ENCODE measurements at regions not wholly inside any gene's neighbourhood (a gene's known extent, or its start where the extent isn't known, plus 50 kb on each side); places are given as distances from the start of the nearest gene placed in this dataset.

- H3K27ac Mint-ChIP-seq = no peak overlapping the region
- no peaks in the 10 kb centered on the region for H3K36me3 Mint-ChIP-seq
- Histone ChIP-seq H4K20me1 (ENCODE audit: low read depth) (no peaks in the 10 kb centered on the region), H3K79me2 (ENCODE audit: low read depth) (no peaks in the 10 kb centered on the region), H3K27me3 (no peaks in the 10 kb centered on the region), H3K9ac (no peak overlapping the region), H3K36me3 (no peaks in the 10 kb centered on the region), H3K4me3 (no peak overlapping the region), H2AFZ (replicated peaks) (no peak overlapping the region), H3F3A (ENCODE audit: low read depth) (no peaks in the 10 kb centered on the region), H3K27ac (no peak overlapping the region), H3K4me2 (no peak overlapping the region), H3K9me3 (ENCODE audit: low read depth) (no peaks in the 10 kb centered on the region), H3K4me1 (no peaks in the 10 kb centered on the region)
- DNase-seq (ENCODE audit: low spot score) = no peak
- no peaks in the 10 kb centered on the region for H3K9me3 Mint-ChIP-seq
- H3K27me3 Mint-ChIP-seq (ENCODE audit: insufficient read depth, low read depth) = peaks cover 6% of the 10 kb centered on the region
- TF ChIP-seq EZH2 (IDR thresholded peaks at IDR 0.05) = no peak
- TF ChIP-seq, protein P1, sequence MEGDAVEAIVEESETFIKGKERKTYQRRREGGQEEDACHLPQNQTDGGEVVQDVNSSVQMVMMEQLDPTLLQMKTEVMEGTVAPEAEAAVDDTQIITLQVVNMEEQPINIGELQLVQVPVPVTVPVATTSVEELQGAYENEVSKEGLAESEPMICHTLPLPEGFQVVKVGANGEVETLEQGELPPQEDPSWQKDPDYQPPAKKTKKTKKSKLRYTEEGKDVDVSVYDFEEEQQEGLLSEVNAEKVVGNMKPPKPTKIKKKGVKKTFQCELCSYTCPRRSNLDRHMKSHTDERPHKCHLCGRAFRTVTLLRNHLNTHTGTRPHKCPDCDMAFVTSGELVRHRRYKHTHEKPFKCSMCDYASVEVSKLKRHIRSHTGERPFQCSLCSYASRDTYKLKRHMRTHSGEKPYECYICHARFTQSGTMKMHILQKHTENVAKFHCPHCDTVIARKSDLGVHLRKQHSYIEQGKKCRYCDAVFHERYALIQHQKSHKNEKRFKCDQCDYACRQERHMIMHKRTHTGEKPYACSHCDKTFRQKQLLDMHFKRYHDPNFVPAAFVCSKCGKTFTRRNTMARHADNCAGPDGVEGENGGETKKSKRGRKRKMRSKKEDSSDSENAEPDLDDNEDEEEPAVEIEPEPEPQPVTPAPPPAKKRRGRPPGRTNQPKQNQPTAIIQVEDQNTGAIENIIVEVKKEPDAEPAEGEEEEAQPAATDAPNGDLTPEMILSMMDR (IDR thresholded peaks at IDR 0.05) = no peak
- no peak for TF ChIP-seq EZH2phosphoT487 (IDR thresholded peaks at IDR 0.05)
- H3K4me3 Mint-ChIP-seq = no peak overlapping the region
- no peaks in the 10 kb centered on the region for H3K4me1 Mint-ChIP-seq
Observed at GRCh38 chr7:36781011-36781738, 56.9 kb upstream of the AOAH start.

GRCh38 chr7:36777855-36778254 lies 53.6 kb upstream of the AOAH start:
- TF ChIP-seq, protein P1 (IDR thresholded peaks at IDR 0.05) = no peak
- TF ChIP-seq EZH2phosphoT487 (IDR thresholded peaks at IDR 0.05) = no peak
- TF ChIP-seq EZH2 (IDR thresholded peaks at IDR 0.05) = no peak
- H3K9me3 Mint-ChIP-seq = no peaks in the 10 kb centered on the region

DNA sequence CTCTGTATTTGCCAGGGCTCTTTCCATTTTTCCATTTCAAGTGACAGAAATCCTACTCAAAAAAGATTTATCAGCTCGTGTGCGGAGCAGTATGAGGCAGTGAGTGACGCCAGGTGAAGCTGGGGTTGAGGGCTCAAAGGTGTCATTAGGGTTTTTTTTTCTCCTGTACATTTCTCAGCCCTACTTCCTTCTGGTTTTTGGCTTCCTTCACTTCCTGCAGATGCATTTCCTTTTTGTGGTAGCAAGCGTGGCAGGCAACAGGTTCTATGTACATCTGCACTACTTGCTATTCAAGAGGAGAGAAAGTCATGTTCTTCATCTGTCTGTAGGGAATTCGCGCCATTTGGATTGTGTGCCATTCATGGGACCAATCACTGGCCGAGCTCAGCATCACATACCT lies 52.8 kb upstream of the AOAH start:
- H2AFZ ChIP-seq (replicated peaks) = no peak overlapping the region

More at GRCh38 chr7:36777855-36778254, 53.6 kb upstream of the AOAH start:
- H3K27me3 Mint-ChIP-seq (ENCODE audit: insufficient read depth, low read depth) = peaks cover 6% of the 10 kb centered on the region
- Histone ChIP-seq H3K4me2 (no peak overlapping the region), H2AFZ (replicated peaks) (no peak overlapping the region), H3K27ac (no peak overlapping the region), H3K4me1 (no peaks in the 10 kb centered on the region), H3K36me3 (no peaks in the 10 kb centered on the region), H3K27me3 (no peaks in the 10 kb centered on the region), H3K79me2 (ENCODE audit: low read depth) (no peaks in the 10 kb centered on the region), H3K4me3 (no peak overlapping the region), H3K9me3 (ENCODE audit: low read depth) (no peaks in the 10 kb centered on the region), H4K20me1 (ENCODE audit: low read depth) (no peaks in the 10 kb centered on the region), H3F3A (ENCODE audit: low read depth) (no peaks in the 10 kb centered on the region), H3K9ac (no peak overlapping the region)
- no peak for DNase-seq (ENCODE audit: low spot score)
- no peak overlapping the region for H3K27ac Mint-ChIP-seq
- H3K4me3 Mint-ChIP-seq = no peak overlapping the region
- H3K36me3 Mint-ChIP-seq = no peaks in the 10 kb centered on the region
- peaks cover 4% of the 10 kb centered on the region for H3K4me1 Mint-ChIP-seq

More for the DNA sequence above, 52.8 kb upstream of the AOAH start:
- Mint-ChIP-seq H3K4me1 (peaks cover 4% of the 10 kb centered on the region), H3K36me3 (no peaks in the 10 kb centered on the region), H3K9me3 (no peaks in the 10 kb centered on the region), H3K27me3 (ENCODE audit: insufficient read depth, low read depth) (peaks cover 6% of the 10 kb centered on the region), H3K4me3 (no peak overlapping the region), H3K27ac (no peak overlapping the region)
- Histone ChIP-seq H3K9me3 (ENCODE audit: low read depth) (no peaks in the 10 kb centered on the region), H3K4me1 (no peaks in the 10 kb centered on the region), H3K4me3 (no peak overlapping the region), H3K79me2 (ENCODE audit: low read depth) (no peaks in the 10 kb centered on the region), H3K4me2 (no peak overlapping the region), H3K27me3 (no peaks in the 10 kb centered on the region), H4K20me1 (ENCODE audit: low read depth) (no peaks in the 10 kb centered on the region), H3K36me3 (no peaks in the 10 kb centered on the region), H3K27ac (no peak overlapping the region), H3F3A (ENCODE audit: low read depth) (no peaks in the 10 kb centered on the region), H3K9ac (no peak overlapping the region)
- no peak for DNase-seq (ENCODE audit: low spot score)
- no peak for TF ChIP-seq EZH2phosphoT487 (IDR thresholded peaks at IDR 0.05)
- TF ChIP-seq, protein P1 (IDR thresholded peaks at IDR 0.05) = no peak
- no peak for TF ChIP-seq EZH2 (IDR thresholded peaks at IDR 0.05)

All from neural progenitor cell (in vitro differentiated cells).